Mucosa of descending colon (tissue), 3 donors: ENCODE measurements at regions not wholly inside any gene's neighbourhood (a gene's known extent, or its start where the extent isn't known, plus 50 kb on each side); places are given as distances from the start of the nearest gene placed in this dataset.

ENCODE experiments used
- ATAC-seq: fragments of 200-7000 bp; cut with Tn5 transposase; one replicate; pipeline ENCODE4 v1.9.1; 2020; ENCODE audit warnings: mild to moderate bottlenecking, moderate library complexity
- DNase-seq, 3 donors: peaks; one replicate each; pipeline ENCODE4 v3.0.0-alpha.2; 2020
- H3K36me3 ChIP-seq: fragments of 200-600 bp; one replicate; pipeline ENCODE4 v1.8.0; 2021; ENCODE audit warnings: low read depth, mild to moderate bottlenecking
- H3K4me1 ChIP-seq: fragments of 200-600 bp; one replicate; pipeline ENCODE4 v1.8.0; 2021; ENCODE audit warnings: low read depth, mild to moderate bottlenecking
- H3K4me3 ChIP-seq: fragments of 200-600 bp; one replicate; pipeline ENCODE4 v1.8.0; 2021; ENCODE audit warnings: mild to moderate bottlenecking
- H3K9me3 ChIP-seq: fragments of 200-600 bp; one replicate; pipeline ENCODE4 v1.8.0; 2021; ENCODE audit warnings: mild to moderate bottlenecking
- intact Hi-C, 2 donors: fragments of 100-400 bp; cut with DNase I in 1 of 2; cut with micrococcal nuclease in 1 of 2; formaldehyde crosslinking; loops; one replicate each; pipeline versions ENCODE4 v1.11.0 to v1.11.1; 2022; cut with DNase I, micrococcal nuclease
- TF ChIP-seq, protein P1 (sequence below): fragments of 200-600 bp; IDR thresholded peaks from one replicate; pipeline ENCODE4 v1.8.0; 2022; ENCODE audit warnings: antibody characterized with exemption, mild to moderate bottlenecking
- donor health status: DM: no; HTN: no; CAD: no; lungs with moderate emphysema.
- donor health status: DM: no; HTN: no; CAD: no.
- donor health status: DM: no; HTN: yes; CAD: no.

GRCh38 chr18:67243799-67244587 lies 272.5 kb downstream of the DSEL start:
- ATAC-seq: no peak
- intact Hi-C loops: no loop called here

GRCh38 chr18:67242001-67242400 lies 274.5 kb downstream of the DSEL start:
- Histone ChIP-seq H3K36me3 (no peaks in the 10 kb centered on the region), H3K4me1 (no peaks in the 10 kb centered on the region), H3K9me3 (no peaks in the 10 kb centered on the region), H3K4me3 (no peak overlapping the region)
- ATAC-seq: no peak
- TF ChIP-seq, protein P1, sequence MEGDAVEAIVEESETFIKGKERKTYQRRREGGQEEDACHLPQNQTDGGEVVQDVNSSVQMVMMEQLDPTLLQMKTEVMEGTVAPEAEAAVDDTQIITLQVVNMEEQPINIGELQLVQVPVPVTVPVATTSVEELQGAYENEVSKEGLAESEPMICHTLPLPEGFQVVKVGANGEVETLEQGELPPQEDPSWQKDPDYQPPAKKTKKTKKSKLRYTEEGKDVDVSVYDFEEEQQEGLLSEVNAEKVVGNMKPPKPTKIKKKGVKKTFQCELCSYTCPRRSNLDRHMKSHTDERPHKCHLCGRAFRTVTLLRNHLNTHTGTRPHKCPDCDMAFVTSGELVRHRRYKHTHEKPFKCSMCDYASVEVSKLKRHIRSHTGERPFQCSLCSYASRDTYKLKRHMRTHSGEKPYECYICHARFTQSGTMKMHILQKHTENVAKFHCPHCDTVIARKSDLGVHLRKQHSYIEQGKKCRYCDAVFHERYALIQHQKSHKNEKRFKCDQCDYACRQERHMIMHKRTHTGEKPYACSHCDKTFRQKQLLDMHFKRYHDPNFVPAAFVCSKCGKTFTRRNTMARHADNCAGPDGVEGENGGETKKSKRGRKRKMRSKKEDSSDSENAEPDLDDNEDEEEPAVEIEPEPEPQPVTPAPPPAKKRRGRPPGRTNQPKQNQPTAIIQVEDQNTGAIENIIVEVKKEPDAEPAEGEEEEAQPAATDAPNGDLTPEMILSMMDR: no peak
- no peak for DNase-seq
- intact Hi-C loops: no loop called here

More at GRCh38 chr18:67243799-67244587, 272.5 kb downstream of the DSEL start:
- H3K4me3 ChIP-seq: no peak overlapping the region
- TF ChIP-seq, protein P1: no peak
- no peaks in the 10 kb centered on the region for H3K36me3 ChIP-seq
- no peaks in the 10 kb centered on the region for H3K9me3 ChIP-seq
- no peak for DNase-seq
- no peaks in the 10 kb centered on the region for H3K4me1 ChIP-seq

DNA sequence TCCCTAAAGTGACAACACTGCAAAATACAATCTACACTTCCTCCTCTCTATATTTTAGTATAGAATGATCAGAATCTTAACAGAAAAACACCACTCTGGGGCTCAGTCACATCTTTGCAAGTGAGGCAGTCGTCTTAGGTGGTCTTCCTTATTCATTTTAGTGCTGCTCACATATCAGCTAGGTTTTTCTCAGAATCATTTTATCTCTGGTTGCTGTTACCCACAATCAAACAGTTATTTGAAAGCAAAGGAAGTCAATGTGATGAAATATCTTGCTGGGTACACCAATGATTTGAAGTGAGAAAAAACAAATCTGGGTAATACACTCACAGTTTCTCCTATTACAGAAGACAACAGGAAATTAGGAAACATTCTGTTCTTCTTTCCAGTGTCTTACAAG lies 275.2 kb downstream of the DSEL start:
- intact Hi-C loops: no loop called here
- TF ChIP-seq, protein P1: no peak
- no peak overlapping the region for H3K4me3 ChIP-seq
- H3K9me3 ChIP-seq: no peaks in the 10 kb centered on the region
- H3K36me3 ChIP-seq: no peaks in the 10 kb centered on the region
- ATAC-seq: no peak
- H3K4me1 ChIP-seq: no peaks in the 10 kb centered on the region
- DNase-seq: no peak

DNA sequence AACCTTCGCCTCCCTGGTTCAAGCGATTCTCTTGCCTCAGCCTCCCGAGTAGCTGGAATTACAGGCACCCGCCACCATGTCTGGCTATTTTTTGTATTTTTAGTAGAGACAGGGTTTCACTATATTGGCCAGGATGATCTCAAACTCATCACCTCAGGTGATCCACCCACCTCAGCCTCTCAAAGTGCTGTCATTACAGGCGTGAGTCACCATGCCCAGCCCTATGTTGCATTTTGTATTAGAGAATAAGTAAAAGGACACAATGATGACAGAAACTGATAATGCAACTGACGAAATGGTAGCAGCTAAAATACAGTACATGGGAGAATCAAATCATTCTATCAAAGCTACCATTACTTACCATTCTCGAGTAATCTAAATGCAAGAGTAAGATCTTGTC lies 276.7 kb downstream of the DSEL start:
- Histone ChIP-seq H3K4me3 (no peak overlapping the region), H3K4me1 (no peaks in the 10 kb centered on the region), H3K9me3 (no peaks in the 10 kb centered on the region), H3K36me3 (no peaks in the 10 kb centered on the region)
- TF ChIP-seq, protein P1: no peak
- ATAC-seq (no peak), DNase-seq (no peak)
- intact Hi-C loops: no loop called here

GRCh38 chr18:67232991-67233390 lies 283.5 kb downstream of the DSEL start:
- Histone ChIP-seq H3K4me1 (no peaks in the 10 kb centered on the region), H3K9me3 (no peaks in the 10 kb centered on the region), H3K36me3 (no peaks in the 10 kb centered on the region), H3K4me3 (no peak overlapping the region)
- TF ChIP-seq, protein P1: no peak
- intact Hi-C loops: no loop called here
- no peak for ATAC-seq
- DNase-seq: no peak

GRCh38 chr18:67232406-67232805 lies 284.1 kb downstream of the DSEL start:
- ATAC-seq: no peak
- TF ChIP-seq, protein P1: no peak
- DNase-seq: no peak
- H3K36me3 ChIP-seq: no peaks in the 10 kb centered on the region
- H3K4me3 ChIP-seq: no peak overlapping the region
- no peaks in the 10 kb centered on the region for H3K4me1 ChIP-seq
- H3K9me3 ChIP-seq: no peaks in the 10 kb centered on the region
- intact Hi-C loops: no loop called here
